SK-N-SH (cell line): ENCODE measurements at regions not wholly inside any gene's neighbourhood (a gene's known extent, or its start where the extent isn't known, plus 50 kb on each side); places are given as distances from the start of the nearest gene placed in this dataset.

Experiments
- CTCF ChIP-seq: fragments of 200-600 bp; sonication (generic); IDR thresholded peaks from 2 replicates; pipeline ENCODE4 v1.6.1; 2017; ENCODE audit warnings: antibody characterized with exemption, mild to moderate bottlenecking, moderate library complexity
- GATA2 ChIP-seq: sonication (generic); formaldehyde crosslinking; IDR thresholded peaks from 2 replicates; pipeline ENCODE4 v1.5.0; 2020; ENCODE audit warnings: mild to moderate bottlenecking, missing genetic modification reagents
- MAX ChIP-seq: IDR thresholded peaks from 2 replicates; pipeline ENCODE4 v1.4.0; 2012; ENCODE audit warnings: low read depth
- USF2 ChIP-seq: fragments of 150-350 bp; IDR thresholded peaks from 2 replicates; pipeline ENCODE4 v1.6.1; 2017; ENCODE audit warnings: antibody characterized with exemption, low read length, low read depth, borderline replicate concordance

GRCh38 chr9:126020836-126021235 is 273.7 kb downstream of the PBX3 start:
- TF ChIP-seq MAX (no peak), CTCF (no peak), USF2 (no peak), GATA2 (CRISPR knock-in tag) (no peak)
